ENCODE measurements at regions not wholly inside any gene's neighbourhood (a gene's known extent, or its start where the extent isn't known, plus 50 kb on each side); places are given as distances from the start of the nearest gene placed in this dataset.

DNA sequence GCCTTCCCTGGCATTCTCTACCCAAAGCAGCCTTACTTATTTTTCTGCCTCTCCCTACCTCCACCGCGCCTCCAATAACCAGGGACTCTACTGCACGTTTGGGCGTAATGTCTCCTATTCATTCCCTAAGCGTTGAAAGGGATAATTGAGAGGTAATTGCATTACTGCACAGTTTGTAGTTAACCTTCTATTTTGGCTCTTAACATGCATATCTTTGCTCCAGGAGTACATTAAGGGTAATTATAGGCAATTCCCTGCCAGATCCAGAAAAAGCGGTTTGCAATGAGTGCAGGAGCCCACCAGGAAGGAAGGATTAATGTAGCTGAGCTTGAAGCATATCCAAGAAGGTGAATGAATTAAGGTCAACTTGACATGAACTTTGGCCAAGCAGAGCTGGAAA lies 558.4 kb downstream of the TYW1 start:
- BruUV-seq (replicated peaks) = no TSS peak
- intact Hi-C loops (cut with micrococcal nuclease; ENCODE audit: unreplicated experiment) = no loop called here
- no peak for TF ChIP-seq EZH2 (IDR thresholded peaks at IDR 0.05; ENCODE audit: borderline replicate concordance, low read depth, low read length, poor library complexity, severe bottlenecking)
- TF ChIP-seq CTCF (conservative IDR thresholded peaks at IDR 0.05; ENCODE audit: low read depth, low read length) = no peak
- Histone ChIP-seq H3K27ac (ENCODE audit: low read depth, low read length, poor library complexity, severe bottlenecking) (no peak overlapping the region), H3K4me3 (ENCODE audit: low read depth, low read length, poor library complexity, severe bottlenecking) (no peak overlapping the region), H3K36me3 (ENCODE audit: insufficient read depth, low read length, poor library complexity, severe bottlenecking) (no peaks in the 10 kb centered on the region), H3K4me1 (ENCODE audit: insufficient read depth, low read length, poor library complexity, severe bottlenecking) (no peaks in the 10 kb centered on the region), H3K9me3 (ENCODE audit: low read depth, low read length, poor library complexity, severe bottlenecking) (no peaks in the 10 kb centered on the region), H3K27me3 (replicated peaks; ENCODE audit: insufficient read depth, low read depth, low read length, poor library complexity) (no peaks in the 10 kb centered on the region)
- POLR2A ChIA-PET (ENCODE audit: low non-redundant PET) = no interaction called here
- CTCF ChIA-PET = no interaction called here
- peak; percentile 3 for DNase-seq (ENCODE audit: low spot score)

DNA sequence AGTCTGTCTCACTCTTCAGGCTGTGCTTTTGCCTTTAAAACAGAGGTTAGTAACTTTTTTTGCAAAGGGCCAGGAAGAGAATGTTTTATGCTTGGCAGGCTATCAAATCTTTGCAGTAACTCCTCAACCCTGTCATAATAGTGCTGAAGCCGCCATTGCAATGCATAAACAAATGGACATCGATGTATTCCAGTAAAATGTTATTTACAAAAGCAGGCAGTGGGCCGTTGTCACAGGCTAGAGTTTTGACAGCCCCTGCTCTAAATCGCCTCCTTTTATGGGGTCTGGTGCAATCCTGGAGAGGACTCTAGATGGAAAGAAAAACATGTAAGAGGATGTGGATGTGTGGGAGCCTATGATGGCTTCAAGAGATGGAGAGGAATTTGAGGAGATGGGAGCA lies 568.3 kb downstream of the TYW1 start:
- H3K4me3 ChIP-seq (ENCODE audit: low read depth, low read length, poor library complexity, severe bottlenecking) = no peak overlapping the region
- no peak for DNase-seq (ENCODE audit: low spot score)
- H3K27me3 ChIP-seq (replicated peaks; ENCODE audit: insufficient read depth, low read depth, low read length, poor library complexity) = no peaks in the 10 kb centered on the region
- H3K27ac ChIP-seq (ENCODE audit: low read depth, low read length, poor library complexity, severe bottlenecking) = no peak overlapping the region
- H3K36me3 ChIP-seq (ENCODE audit: insufficient read depth, low read length, poor library complexity, severe bottlenecking) = no peaks in the 10 kb centered on the region
- ChIA-PET POLR2A (ENCODE audit: low non-redundant PET) (no interaction called here), CTCF (no interaction called here)
- intact Hi-C loops (cut with micrococcal nuclease; ENCODE audit: unreplicated experiment) = no loop called here
- H3K4me1 ChIP-seq (ENCODE audit: insufficient read depth, low read length, poor library complexity, severe bottlenecking) = no peaks in the 10 kb centered on the region
- TF ChIP-seq CTCF (conservative IDR thresholded peaks at IDR 0.05; ENCODE audit: low read depth, low read length) (no peak), EZH2 (IDR thresholded peaks at IDR 0.05; ENCODE audit: borderline replicate concordance, low read depth, low read length, poor library complexity, severe bottlenecking) (no peak)
- H3K9me3 ChIP-seq (ENCODE audit: low read depth, low read length, poor library complexity, severe bottlenecking) = no peaks in the 10 kb centered on the region
- no TSS peak for BruUV-seq (replicated peaks)

DNA sequence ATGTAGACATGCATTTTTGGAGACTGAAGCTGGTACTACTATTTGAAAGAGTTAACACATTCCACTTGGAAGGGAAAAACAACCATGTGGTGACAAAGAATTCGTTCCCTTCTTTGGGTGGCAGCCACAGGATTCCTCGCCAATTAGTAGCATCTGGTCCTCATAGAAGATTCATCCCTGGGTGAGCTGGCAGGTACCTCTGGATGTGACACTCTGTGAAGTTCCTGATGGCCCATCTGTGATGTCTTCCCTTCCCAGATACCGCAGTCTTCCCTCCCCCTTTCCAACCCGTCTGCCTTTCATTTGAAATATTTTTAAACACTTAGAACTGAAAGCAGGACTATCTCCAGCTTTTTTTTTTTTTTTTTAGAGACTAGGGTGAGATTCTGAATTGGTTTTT lies 569.5 kb downstream of the TYW1 start:
- CTCF ChIA-PET = no interaction called here

More for the DNA sequence above, 569.5 kb downstream of the TYW1 start:
- intact Hi-C loops (cut with micrococcal nuclease; ENCODE audit: unreplicated experiment) = no loop called here
- H3K27me3 ChIP-seq (replicated peaks; ENCODE audit: insufficient read depth, low read depth, low read length, poor library complexity) = no peaks in the 10 kb centered on the region
- POLR2A ChIA-PET (ENCODE audit: low non-redundant PET) = no interaction called here
- TF ChIP-seq EZH2 (IDR thresholded peaks at IDR 0.05; ENCODE audit: borderline replicate concordance, low read depth, low read length, poor library complexity, severe bottlenecking) (no peak), CTCF (conservative IDR thresholded peaks at IDR 0.05; ENCODE audit: low read depth, low read length) (no peak)
- no peak for DNase-seq (ENCODE audit: low spot score)
- H3K36me3 ChIP-seq (ENCODE audit: insufficient read depth, low read length, poor library complexity, severe bottlenecking) = no peaks in the 10 kb centered on the region
- BruUV-seq (replicated peaks) = no TSS peak
- no peak overlapping the region for H3K27ac ChIP-seq (ENCODE audit: low read depth, low read length, poor library complexity, severe bottlenecking)
- no peaks in the 10 kb centered on the region for H3K9me3 ChIP-seq (ENCODE audit: low read depth, low read length, poor library complexity, severe bottlenecking)
- no peak overlapping the region for H3K4me3 ChIP-seq (ENCODE audit: low read depth, low read length, poor library complexity, severe bottlenecking)
- H3K4me1 ChIP-seq (ENCODE audit: insufficient read depth, low read length, poor library complexity, severe bottlenecking) = no peaks in the 10 kb centered on the region

Data from A673 (cell line).